Endothelial cell of umbilical vein (primary cell): ENCODE measurements at regions not wholly inside any gene's neighbourhood (a gene's known extent, or its start where the extent isn't known, plus 50 kb on each side); places are given as distances from the start of the nearest gene placed in this dataset.

Source experiments
- BruUV-seq: library from RNA; stranded (reverse); fragments of 400-500 nt; replicated peaks from 2 replicates; lab custom pipeline; 2021; lab: Mats Ljungman, UMichigan
- CTCF ChIA-PET: fragments of 300-600, 350-600 bp; sonication (Branson Sonifier 250); formaldehyde crosslinking; loops from one replicate; lab custom pipeline; 2021; ENCODE audit warnings: antibody characterized with exemption, inconsistent platforms; lab: Charles Lee
- POLR2A ChIA-PET: fragments of 300-600, 350-600 bp; sonication (Branson Sonifier 250); formaldehyde crosslinking; loops from one replicate; lab custom pipeline; 2021; ENCODE audit warnings: antibody characterized with exemption, inconsistent platforms; lab: Charles Lee
- DNase-seq: peaks from one replicate; pipeline ENCODE4 v3.0.0-alpha.2; 2011; ENCODE audit warnings: low read depth, low spot score
- FAIRE-seq: peaks from 2 replicates; lab custom pipeline; 2011; peaks lifted over from hg19 to GRCh38; lab: Jason Lieb, UNC
- H2AFZ ChIP-seq: 2 replicates; pipeline ENCODE4 v1.6.0; 2012; ENCODE audit warnings: low read depth, low read length, control low read depth, inconsistent platforms
- H3K27ac ChIP-seq: 2 replicates; pipeline ENCODE4 v1.5.1; 2011; ENCODE audit warnings: low read depth, mild to moderate bottlenecking, control low read depth, low read length, moderate library complexity; ENCODE audit not compliant: insufficient read depth
- H3K27me3 ChIP-seq, 2 experiments: 2 replicates each; pipeline versions ENCODE4 v1.6.0 to v1.6.1; 2011; ENCODE audit warnings: low read length in 2 of 2, mixed read lengths in 1 of 2; ENCODE audit not compliant: control insufficient read depth in 2 of 2, insufficient read depth in 2 of 2
- H3K36me3 ChIP-seq, 2 experiments: 2 replicates in 1 of 2; 3 replicates in 1 of 2; pipeline ENCODE4 v1.5.1; 2011; ENCODE audit warnings: low read length in 2 of 2, mild to moderate bottlenecking in 1 of 2, moderate library complexity in 1 of 2; ENCODE audit not compliant: control insufficient read depth in 2 of 2, insufficient read depth in 2 of 2; ENCODE audit errors: extremely low read depth in 1 of 2
- H3K4me1 ChIP-seq: 3 replicates; pipeline ENCODE4 v1.5.1; 2011; ENCODE audit warnings: mild to moderate bottlenecking, low read length; ENCODE audit not compliant: control insufficient read depth, insufficient read depth; ENCODE audit errors: extremely low read depth
- H3K4me2 ChIP-seq: 2 replicates; pipeline ENCODE4 v1.6.1; 2011; ENCODE audit warnings: low read length, control low read depth, mixed read lengths; ENCODE audit not compliant: insufficient read depth
- H3K4me3 ChIP-seq, 3 experiments: fragments of 200-600 bp in 1 of 3; sonication (generic), shearing (Covaris generic) in 1 of 3; replicated peaks in 1 of 3; 2 replicates each; pipeline ENCODE4 v1.5.1; 2011 to 2016; ENCODE audit warnings: control low read depth in 3 of 3, low read length in 3 of 3, mild to moderate bottlenecking in 2 of 3, inconsistent platforms in 1 of 3, low read depth in 1 of 3, moderate library complexity in 1 of 3; ENCODE audit not compliant: insufficient read depth in 1 of 3
- H3K79me2 ChIP-seq: 2 replicates; pipeline ENCODE4 v1.6.0; 2012; ENCODE audit warnings: low read length, inconsistent platforms; ENCODE audit not compliant: control insufficient read depth, insufficient read depth
- H3K9ac ChIP-seq: replicated peaks from 2 replicates; pipeline ENCODE3; 2011; ENCODE audit warnings: low read length, control low read depth; ENCODE audit not compliant: insufficient read depth; ENCODE audit errors: extremely low read depth
- H3K9me1 ChIP-seq: replicated peaks from 3 replicates; pipeline ENCODE4 v1.6.0; 2011; ENCODE audit warnings: mild to moderate bottlenecking, low read length; ENCODE audit not compliant: control insufficient read depth, insufficient read depth; ENCODE audit errors: extremely low read depth
- H3K9me3 ChIP-seq: replicated peaks from 2 replicates; pipeline ENCODE4 v1.5.1; 2012; ENCODE audit warnings: low read length, inconsistent platforms; ENCODE audit not compliant: control insufficient read depth, insufficient read depth
- H4K20me1 ChIP-seq: replicated peaks from 2 replicates; pipeline ENCODE3; 2011; ENCODE audit warnings: mild to moderate bottlenecking, low read length; ENCODE audit not compliant: control insufficient read depth, insufficient read depth; ENCODE audit errors: extremely low read depth
- EZH2 ChIP-seq: IDR thresholded peaks from 2 replicates; pipeline ENCODE4 v1.6.1; 2012; ENCODE audit warnings: borderline replicate concordance, low read depth, mild to moderate bottlenecking, moderate library complexity, low read length, inconsistent platforms; ENCODE audit not compliant: severe bottlenecking
- FOS ChIP-seq: IDR thresholded peaks from 2 replicates; pipeline ENCODE4 v1.6.1; 2011; ENCODE audit warnings: mild to moderate bottlenecking, low read length, moderate library complexity, borderline replicate concordance; ENCODE audit not compliant: insufficient read depth
- GATA2 ChIP-seq: IDR thresholded peaks from 2 replicates; pipeline ENCODE4 v1.7.0; 2011; ENCODE audit warnings: low read depth, mild to moderate bottlenecking, moderate library complexity, mixed read lengths, low read length; ENCODE audit not compliant: insufficient read length, insufficient read depth
- POLR2A ChIP-seq: IDR thresholded peaks from 2 replicates; pipeline ENCODE4 v1.6.1; 2012; ENCODE audit warnings: low read depth, mild to moderate bottlenecking, control low read depth, low read length
- POLR2AphosphoS5 ChIP-seq: IDR thresholded peaks from 2 replicates; pipeline ENCODE4 v1.6.1; 2012; ENCODE audit warnings: low read depth, mild to moderate bottlenecking, control low read depth, low read length, moderate library complexity; ENCODE audit not compliant: insufficient read depth
- dilution Hi-C: fragments of 300-500 bp; cut with MboI; formaldehyde crosslinking; loops from one replicate; pipeline ENCODE4 v1.15.0; 2019; ENCODE audit warnings: low sequenced_read_pairs; ENCODE audit not compliant: extremely low pct_ligation_motif_present
- intact Hi-C: fragments of 100-400 bp; cut with micrococcal nuclease; formaldehyde crosslinking; loops from one replicate; pipeline ENCODE4 v1.10.0; 2022

- no peaks in the 10 kb centered on the region for H3K9me3 ChIP-seq
- ChIA-PET POLR2A (no interaction called here), CTCF (no interaction called here)
- H3K27ac ChIP-seq: no peak overlapping the region
- H4K20me1 ChIP-seq: no peaks in the 10 kb centered on the region
- H3K36me3 ChIP-seq: no peaks in the 10 kb centered on the region
- FAIRE-seq (no peak), DNase-seq (no peak)
- intact Hi-C loops: no loop called here
- H3K9me1 ChIP-seq: no peaks in the 10 kb centered on the region
- H3K27me3 ChIP-seq: no peaks in the 10 kb centered on the region
- TF ChIP-seq GATA2 (no peak), POLR2AphosphoS5 (no peak), POLR2A (no peak), FOS (no peak)
- no peaks in the 10 kb centered on the region for H3K4me1 ChIP-seq
- no peak overlapping the region for H3K9ac ChIP-seq
- no peaks in the 10 kb centered on the region for H3K79me2 ChIP-seq
- H2AFZ ChIP-seq: no peak overlapping the region
- dilution Hi-C loops: no loop called here
- H3K4me3 ChIP-seq: no peak overlapping the region
- H3K4me2 ChIP-seq: no peak overlapping the region
- no TSS peak for BruUV-seq
Observed at GRCh38 chr22:48721395-48721669, 1106.3 kb downstream of the BRD1 start.

- CTCF ChIA-PET: no interaction called here
- Histone ChIP-seq H3K9me3 (no peaks in the 10 kb centered on the region), H3K27ac (no peak overlapping the region), H2AFZ (no peak overlapping the region), H3K9me1 (no peaks in the 10 kb centered on the region), H3K36me3 (no peaks in the 10 kb centered on the region), H3K4me1 (no peaks in the 10 kb centered on the region), H3K27me3 (no peaks in the 10 kb centered on the region), H3K79me2 (no peaks in the 10 kb centered on the region), H3K4me2 (no peak overlapping the region), H4K20me1 (no peaks in the 10 kb centered on the region), H3K4me3 (no peak overlapping the region), H3K9ac (no peak overlapping the region)
- dilution Hi-C loops (no loop called here), intact Hi-C loops (no loop called here)
- FAIRE-seq (no peak), DNase-seq (no peak)
- TF ChIP-seq EZH2: no peak
- POLR2A ChIA-PET: no interaction called here
- no TSS peak for BruUV-seq
Observed at GRCh38 chr22:48720662-48721394, 1106.8 kb downstream of the BRD1 start.
